ENCODE measurements at regions not wholly inside any gene's neighbourhood (a gene's known extent, or its start where the extent isn't known, plus 50 kb on each side); places are given as distances from the start of the nearest gene placed in this dataset.

- TF ChIP-seq RFX5 (IDR thresholded peaks at IDR 0.05; ENCODE audit: low read depth, low read length) (no peak), NFYB (IDR thresholded peaks at IDR 0.05; ENCODE audit: insufficient read depth, low read depth, low read length) (no peak), EED (IDR thresholded peaks at IDR 0.05; ENCODE audit: low read depth) (no peak), SIN3A (IDR thresholded peaks at IDR 0.05; ENCODE audit: low read depth, low read length) (no peak), JUNB (IDR thresholded peaks at IDR 0.05) (no peak), USF1 (IDR thresholded peaks at IDR 0.05; ENCODE audit: borderline replicate concordance, extremely low read length, insufficient read depth, low read depth, low read length) (no peak), SMC3 (IDR thresholded peaks at IDR 0.05; ENCODE audit: borderline replicate concordance, low read length) (no peak), CTCF (IDR thresholded peaks at IDR 0.05 in 2 of 3, conservative IDR thresholded peaks at IDR 0.05 in 1 of 3; ENCODE audit: control insufficient read depth in 2 of 3, extremely low read depth in 1 of 3, insufficient read depth in 1 of 3, low read depth in 3 of 3, low read length in 3 of 3) (no peak)
Measured at GRCh38 chr2:58304843-58305242, 63.7 kb upstream of the FANCL start.

Data from GM12878 (cell line).